ENCODE measurements at regions not wholly inside any gene's neighbourhood (a gene's known extent, or its start where the extent isn't known, plus 50 kb on each side); places are given as distances from the start of the nearest gene placed in this dataset.

GRCh38 chr3:15977090-15977489 is 179.3 kb upstream of the ANKRD28 start:
- H3K9me3 Mint-ChIP-seq (ENCODE audit: unreplicated experiment) = peaks cover 10% of the 10 kb centered on the region
- H3K36me3 Mint-ChIP-seq (ENCODE audit: unreplicated experiment) = peaks cover 5% of the 10 kb centered on the region
- H3K4me1 Mint-ChIP-seq (ENCODE audit: unreplicated experiment) = peaks cover 26% of the 10 kb centered on the region
- H3K4me3 Mint-ChIP-seq (ENCODE audit: unreplicated experiment) = no peak overlapping the region
- TF ChIP-seq, protein P1, sequence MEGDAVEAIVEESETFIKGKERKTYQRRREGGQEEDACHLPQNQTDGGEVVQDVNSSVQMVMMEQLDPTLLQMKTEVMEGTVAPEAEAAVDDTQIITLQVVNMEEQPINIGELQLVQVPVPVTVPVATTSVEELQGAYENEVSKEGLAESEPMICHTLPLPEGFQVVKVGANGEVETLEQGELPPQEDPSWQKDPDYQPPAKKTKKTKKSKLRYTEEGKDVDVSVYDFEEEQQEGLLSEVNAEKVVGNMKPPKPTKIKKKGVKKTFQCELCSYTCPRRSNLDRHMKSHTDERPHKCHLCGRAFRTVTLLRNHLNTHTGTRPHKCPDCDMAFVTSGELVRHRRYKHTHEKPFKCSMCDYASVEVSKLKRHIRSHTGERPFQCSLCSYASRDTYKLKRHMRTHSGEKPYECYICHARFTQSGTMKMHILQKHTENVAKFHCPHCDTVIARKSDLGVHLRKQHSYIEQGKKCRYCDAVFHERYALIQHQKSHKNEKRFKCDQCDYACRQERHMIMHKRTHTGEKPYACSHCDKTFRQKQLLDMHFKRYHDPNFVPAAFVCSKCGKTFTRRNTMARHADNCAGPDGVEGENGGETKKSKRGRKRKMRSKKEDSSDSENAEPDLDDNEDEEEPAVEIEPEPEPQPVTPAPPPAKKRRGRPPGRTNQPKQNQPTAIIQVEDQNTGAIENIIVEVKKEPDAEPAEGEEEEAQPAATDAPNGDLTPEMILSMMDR (IDR thresholded peaks at IDR 0.05) = no peak
- no peak for DNase-seq (ENCODE audit: extremely low spot score, unreplicated experiment)
- H3K27ac Mint-ChIP-seq (ENCODE audit: unreplicated experiment) = peak overlapping the region; percentile 77
- no peaks in the 10 kb centered on the region for H3K27me3 Mint-ChIP-seq (ENCODE audit: unreplicated experiment)

- peak overlapping the region; percentile 77 for H3K27ac Mint-ChIP-seq (ENCODE audit: unreplicated experiment)
- DNase-seq (ENCODE audit: extremely low spot score, unreplicated experiment) = no peak
- no peak overlapping the region for H3K4me3 Mint-ChIP-seq (ENCODE audit: unreplicated experiment)
- H3K27me3 Mint-ChIP-seq (ENCODE audit: unreplicated experiment) = no peaks in the 10 kb centered on the region
- H3K36me3 Mint-ChIP-seq (ENCODE audit: unreplicated experiment) = peaks cover 3% of the 10 kb centered on the region
- peaks cover 6% of the 10 kb centered on the region for H3K9me3 Mint-ChIP-seq (ENCODE audit: unreplicated experiment)
- peaks cover 32% of the 10 kb centered on the region for H3K4me1 Mint-ChIP-seq (ENCODE audit: unreplicated experiment)
- TF ChIP-seq, protein P1 (IDR thresholded peaks at IDR 0.05) = no peak
Measured at GRCh38 chr3:15977598-15978232, 179.9 kb upstream of the ANKRD28 start.

- peaks cover 43% of the 10 kb centered on the region for H3K4me1 Mint-ChIP-seq (ENCODE audit: unreplicated experiment)
- TF ChIP-seq, protein P1 (IDR thresholded peaks at IDR 0.05) = no peak
- no peak for DNase-seq (ENCODE audit: extremely low spot score, unreplicated experiment)
- peaks cover 6% of the 10 kb centered on the region for H3K9me3 Mint-ChIP-seq (ENCODE audit: unreplicated experiment)
- peaks cover 3% of the 10 kb centered on the region for H3K36me3 Mint-ChIP-seq (ENCODE audit: unreplicated experiment)
- H3K27me3 Mint-ChIP-seq (ENCODE audit: unreplicated experiment) = no peaks in the 10 kb centered on the region
- no peak overlapping the region for H3K27ac Mint-ChIP-seq (ENCODE audit: unreplicated experiment)
- no peak overlapping the region for H3K4me3 Mint-ChIP-seq (ENCODE audit: unreplicated experiment)
Measured at GRCh38 chr3:15978801-15979200, 181.0 kb upstream of the ANKRD28 start.

DNA sequence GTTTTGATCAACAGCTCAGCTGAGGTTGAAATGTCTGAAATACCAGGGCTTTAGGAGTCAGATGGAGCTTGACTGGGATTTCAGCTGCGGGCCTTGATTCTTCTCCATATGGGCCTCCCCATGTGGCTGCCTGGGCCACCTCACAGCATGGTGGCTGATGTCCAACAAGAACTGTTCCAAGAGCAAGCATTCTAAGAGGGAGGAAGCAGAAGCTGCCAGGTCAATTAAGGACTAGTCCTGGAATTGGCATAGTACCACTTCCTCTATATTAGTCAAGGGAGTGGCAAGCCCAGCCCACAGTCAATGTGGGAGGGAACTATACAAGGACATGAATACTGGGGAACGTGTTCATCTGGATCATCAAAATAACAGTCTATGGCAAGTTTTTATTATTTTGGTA is 181.7 kb upstream of the ANKRD28 start:
- TF ChIP-seq, protein P1 (IDR thresholded peaks at IDR 0.05) = no peak
- DNase-seq (ENCODE audit: extremely low spot score, unreplicated experiment) = no peak
- Mint-ChIP-seq H3K27ac (ENCODE audit: unreplicated experiment) (no peak overlapping the region), H3K4me3 (ENCODE audit: unreplicated experiment) (no peak overlapping the region), H3K4me1 (ENCODE audit: unreplicated experiment) (peaks cover 50% of the 10 kb centered on the region), H3K27me3 (ENCODE audit: unreplicated experiment) (no peaks in the 10 kb centered on the region), H3K9me3 (ENCODE audit: unreplicated experiment) (peaks cover 6% of the 10 kb centered on the region), H3K36me3 (ENCODE audit: unreplicated experiment) (peaks cover 3% of the 10 kb centered on the region)

- TF ChIP-seq, protein P1 (IDR thresholded peaks at IDR 0.05) = no peak
- Mint-ChIP-seq H3K36me3 (ENCODE audit: unreplicated experiment) (peaks cover 3% of the 10 kb centered on the region), H3K9me3 (ENCODE audit: unreplicated experiment) (peaks cover 6% of the 10 kb centered on the region), H3K4me3 (ENCODE audit: unreplicated experiment) (no peak overlapping the region), H3K27me3 (ENCODE audit: unreplicated experiment) (no peaks in the 10 kb centered on the region), H3K4me1 (ENCODE audit: unreplicated experiment) (peaks cover 51% of the 10 kb centered on the region), H3K27ac (ENCODE audit: unreplicated experiment) (no peak overlapping the region)
- no peak for DNase-seq (ENCODE audit: extremely low spot score, unreplicated experiment)
Measured at GRCh38 chr3:15979900-15980299, 182.1 kb upstream of the ANKRD28 start.
